Esophagus muscularis mucosa (tissue), 3 donors: ENCODE measurements at regions not wholly inside any gene's neighbourhood (a gene's known extent, or its start where the extent isn't known, plus 50 kb on each side); places are given as distances from the start of the nearest gene placed in this dataset.

Experiments used
- POLR2A ChIP-seq: fragments of 450-650 bp; IDR thresholded peaks from one replicate; pipeline ENCODE4 v1.6.1; 2017; ENCODE audit warnings: antibody characterized with exemption, moderate library complexity, mild to moderate bottlenecking, low read depth
- TF ChIP-seq, protein P1 (sequence below), 3 experiments: fragments of 200-600 bp in 2 of 3; fragments of 450-650 bp in 1 of 3; sonication (generic) in 2 of 3; IDR thresholded peaks; one replicate each; pipeline ENCODE4 v1.5.1; 2017 to 2019; ENCODE audit warnings: antibody characterized with exemption in 3 of 3, mild to moderate bottlenecking in 2 of 3, moderate library complexity in 1 of 3

DNA sequence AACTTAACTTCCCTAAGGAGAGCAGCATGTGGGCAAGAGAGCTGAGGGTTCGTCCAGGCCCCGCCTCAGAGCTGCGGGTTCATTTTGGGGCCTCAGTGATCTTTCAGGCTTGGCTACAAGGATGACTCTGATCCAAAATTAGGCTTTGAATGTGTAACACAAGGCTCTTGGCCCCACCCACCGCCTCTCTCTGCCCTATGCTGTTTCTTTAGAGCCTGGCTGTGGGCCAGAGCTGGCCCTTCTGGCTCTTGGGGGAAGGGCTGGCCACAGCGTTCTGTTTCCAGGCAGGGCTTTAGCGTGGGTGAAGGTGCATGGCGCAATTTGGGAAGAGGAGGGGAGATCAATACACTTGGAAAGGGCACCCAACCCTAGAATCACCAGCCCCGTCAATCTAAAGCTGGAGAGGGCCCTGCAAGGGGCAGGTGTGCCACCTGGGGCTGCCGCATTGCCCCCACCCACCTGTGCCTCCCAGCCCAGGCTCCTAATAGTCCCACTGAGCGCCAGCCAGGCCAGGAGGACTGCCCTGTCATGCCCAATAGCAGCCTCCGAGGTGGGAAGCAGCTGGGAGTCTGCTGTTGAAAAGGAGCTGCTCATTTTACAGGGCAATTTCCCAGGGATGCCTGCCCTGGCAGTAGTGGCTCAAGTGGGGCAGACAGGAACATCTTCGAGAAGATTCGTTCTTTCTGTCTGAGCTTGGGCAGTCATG, 84.5 kb upstream of the MAML3 start:
- TF ChIP-seq, protein P1, sequence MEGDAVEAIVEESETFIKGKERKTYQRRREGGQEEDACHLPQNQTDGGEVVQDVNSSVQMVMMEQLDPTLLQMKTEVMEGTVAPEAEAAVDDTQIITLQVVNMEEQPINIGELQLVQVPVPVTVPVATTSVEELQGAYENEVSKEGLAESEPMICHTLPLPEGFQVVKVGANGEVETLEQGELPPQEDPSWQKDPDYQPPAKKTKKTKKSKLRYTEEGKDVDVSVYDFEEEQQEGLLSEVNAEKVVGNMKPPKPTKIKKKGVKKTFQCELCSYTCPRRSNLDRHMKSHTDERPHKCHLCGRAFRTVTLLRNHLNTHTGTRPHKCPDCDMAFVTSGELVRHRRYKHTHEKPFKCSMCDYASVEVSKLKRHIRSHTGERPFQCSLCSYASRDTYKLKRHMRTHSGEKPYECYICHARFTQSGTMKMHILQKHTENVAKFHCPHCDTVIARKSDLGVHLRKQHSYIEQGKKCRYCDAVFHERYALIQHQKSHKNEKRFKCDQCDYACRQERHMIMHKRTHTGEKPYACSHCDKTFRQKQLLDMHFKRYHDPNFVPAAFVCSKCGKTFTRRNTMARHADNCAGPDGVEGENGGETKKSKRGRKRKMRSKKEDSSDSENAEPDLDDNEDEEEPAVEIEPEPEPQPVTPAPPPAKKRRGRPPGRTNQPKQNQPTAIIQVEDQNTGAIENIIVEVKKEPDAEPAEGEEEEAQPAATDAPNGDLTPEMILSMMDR (IDR thresholded peaks at IDR 0.05), result no peak
- no peak for TF ChIP-seq POLR2A
